ENCODE measurements at regions not wholly inside any gene's neighbourhood (a gene's known extent, or its start where the extent isn't known, plus 50 kb on each side); places are given as distances from the start of the nearest gene placed in this dataset.

DNA sequence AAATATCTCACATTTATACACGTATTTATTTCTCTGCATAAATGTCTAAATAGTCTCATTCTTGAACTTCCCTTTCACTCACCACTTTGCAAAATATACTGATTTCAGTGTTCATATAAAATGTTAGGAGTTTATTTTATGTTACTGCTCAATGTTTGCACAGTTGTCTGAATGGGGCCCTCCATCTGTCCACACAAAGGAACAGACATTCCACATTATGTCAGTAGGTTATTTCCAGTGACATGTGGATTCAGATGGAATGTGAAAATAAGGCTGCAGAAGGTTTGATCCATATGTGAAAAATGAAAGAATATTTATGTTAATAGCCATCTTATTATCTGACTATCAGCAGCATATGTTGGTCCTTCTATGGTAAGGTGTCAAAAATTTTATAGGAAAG is 994.4 kb upstream of the SEL1L start:
- 80% methylated on average over 1 of the region's 1 CpG for WGBS (ENCODE audit: insufficient coverage)
- Mint-ChIP-seq H3K36me3 (peaks cover 5% of the 10 kb centered on the region), H3K4me3 (no peak overlapping the region), H3K4me1 (no peaks in the 10 kb centered on the region), H3K27me3 (ENCODE audit: low read depth in 2 of 2) (no peaks in the 10 kb centered on the region), H3K9me3 (peaks cover 16 to 26% of the 10 kb centered on the region in 2 donors), H3K27ac (no peak overlapping the region)
- Histone ChIP-seq H3K9me3 (ENCODE audit: control insufficient read depth, insufficient read depth, low read length) (no peaks in the 10 kb centered on the region), H3K4me3 (ENCODE audit: low read length) (no peak overlapping the region), H3K4me1 (ENCODE audit: control insufficient read depth, insufficient read depth, low read length) (no peaks in the 10 kb centered on the region), H3K27me3 (ENCODE audit: control insufficient read depth, insufficient read depth, low read length) (no peaks in the 10 kb centered on the region), H3K27ac (ENCODE audit: low read length) (no peak overlapping the region), H3K36me3 (ENCODE audit: control insufficient read depth, insufficient read depth, low read length) (no peaks in the 10 kb centered on the region)
- no peak for DNase-seq
- intact Hi-C loops (cut with micrococcal nuclease): no loop called here
- TF ChIP-seq, protein P1, sequence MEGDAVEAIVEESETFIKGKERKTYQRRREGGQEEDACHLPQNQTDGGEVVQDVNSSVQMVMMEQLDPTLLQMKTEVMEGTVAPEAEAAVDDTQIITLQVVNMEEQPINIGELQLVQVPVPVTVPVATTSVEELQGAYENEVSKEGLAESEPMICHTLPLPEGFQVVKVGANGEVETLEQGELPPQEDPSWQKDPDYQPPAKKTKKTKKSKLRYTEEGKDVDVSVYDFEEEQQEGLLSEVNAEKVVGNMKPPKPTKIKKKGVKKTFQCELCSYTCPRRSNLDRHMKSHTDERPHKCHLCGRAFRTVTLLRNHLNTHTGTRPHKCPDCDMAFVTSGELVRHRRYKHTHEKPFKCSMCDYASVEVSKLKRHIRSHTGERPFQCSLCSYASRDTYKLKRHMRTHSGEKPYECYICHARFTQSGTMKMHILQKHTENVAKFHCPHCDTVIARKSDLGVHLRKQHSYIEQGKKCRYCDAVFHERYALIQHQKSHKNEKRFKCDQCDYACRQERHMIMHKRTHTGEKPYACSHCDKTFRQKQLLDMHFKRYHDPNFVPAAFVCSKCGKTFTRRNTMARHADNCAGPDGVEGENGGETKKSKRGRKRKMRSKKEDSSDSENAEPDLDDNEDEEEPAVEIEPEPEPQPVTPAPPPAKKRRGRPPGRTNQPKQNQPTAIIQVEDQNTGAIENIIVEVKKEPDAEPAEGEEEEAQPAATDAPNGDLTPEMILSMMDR (IDR thresholded peaks at IDR 0.05): no peak
- no peak for ATAC-seq

DNA sequence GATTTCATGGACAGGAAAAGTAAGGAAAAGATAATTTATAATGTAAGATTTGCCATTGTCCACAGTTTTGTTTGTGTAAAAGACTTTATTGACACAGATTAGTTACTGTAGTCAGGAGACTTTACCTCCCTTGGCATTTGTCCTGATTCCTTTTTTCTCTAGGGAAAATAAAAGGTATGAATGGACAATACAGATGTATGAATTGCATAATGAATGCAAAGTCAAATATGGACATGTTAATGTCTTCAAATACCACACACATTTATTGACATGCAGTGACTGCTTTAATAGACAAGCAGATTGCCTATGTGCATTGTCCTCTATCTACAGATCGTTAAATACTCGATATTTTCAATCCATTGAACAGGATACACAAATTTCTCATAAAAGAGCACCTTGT is 999.7 kb upstream of the SEL1L start:
- no peak overlapping the region for H3K27ac ChIP-seq (ENCODE audit: low read length)
- Mint-ChIP-seq H3K4me1 (no peaks in the 10 kb centered on the region), H3K27ac (no peak overlapping the region), H3K36me3 (no peaks in the 10 kb centered on the region), H3K27me3 (ENCODE audit: low read depth in 2 of 2) (no peaks in the 10 kb centered on the region), H3K9me3 (peaks cover 8 to 23% of the 10 kb centered on the region in 2 donors), H3K4me3 (no peak overlapping the region)
- H3K36me3 ChIP-seq (ENCODE audit: control insufficient read depth, insufficient read depth, low read length): no peaks in the 10 kb centered on the region
- H3K4me3 ChIP-seq (ENCODE audit: low read length): no peak overlapping the region
- TF ChIP-seq, protein P1 (IDR thresholded peaks at IDR 0.05): no peak
- no peak for ATAC-seq
- intact Hi-C loops (cut with micrococcal nuclease): no loop called here
- H3K4me1 ChIP-seq (ENCODE audit: control insufficient read depth, insufficient read depth, low read length): no peaks in the 10 kb centered on the region
- H3K27me3 ChIP-seq (ENCODE audit: control insufficient read depth, insufficient read depth, low read length): no peaks in the 10 kb centered on the region
- 39% methylated on average over 2 of the region's 2 CpGs for WGBS (ENCODE audit: insufficient coverage)
- H3K9me3 ChIP-seq (ENCODE audit: control insufficient read depth, insufficient read depth, low read length): no peaks in the 10 kb centered on the region
- DNase-seq: no peak

DNA sequence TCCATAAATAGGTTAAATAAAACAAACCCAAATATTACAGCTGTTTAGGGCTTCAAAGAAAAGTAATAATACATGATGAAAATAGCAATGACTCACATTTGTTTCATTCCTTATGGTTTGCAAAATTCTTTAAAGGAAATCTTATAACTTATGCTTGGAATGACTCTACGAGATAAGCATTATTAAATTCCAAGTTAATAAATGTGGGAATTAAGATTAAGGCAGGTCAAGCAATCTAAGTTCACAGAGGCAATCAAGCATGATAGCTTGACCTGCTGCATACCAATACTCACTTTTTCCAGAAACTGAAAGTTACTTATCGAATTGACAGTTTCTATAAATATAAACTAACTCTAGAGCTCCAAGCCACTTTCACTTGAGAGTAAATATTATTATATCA is 1002.9 kb upstream of the SEL1L start:
- H3K27ac Mint-ChIP-seq: no peak overlapping the region

DNA sequence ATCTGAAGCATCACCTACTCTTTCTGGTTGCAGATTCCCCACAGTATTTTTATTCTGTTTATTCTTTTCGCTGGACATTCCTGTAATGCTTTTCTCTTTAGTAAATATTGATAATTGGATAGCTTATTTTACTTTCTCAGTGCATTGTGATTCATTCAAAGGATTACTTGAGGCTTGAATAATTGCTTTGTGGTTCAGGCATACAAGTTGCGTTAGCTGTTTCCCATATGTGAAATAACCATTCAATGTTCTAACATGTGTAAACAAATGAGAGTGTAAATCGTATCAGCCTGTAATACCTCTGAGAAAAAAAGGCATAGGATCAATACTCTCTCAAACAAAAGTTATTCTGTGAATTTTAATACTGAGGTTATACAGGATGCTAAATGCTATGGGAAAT is 1004.2 kb upstream of the SEL1L start:
- no peak for DNase-seq
- H3K27me3 Mint-ChIP-seq (ENCODE audit: low read depth in 2 of 2): no peaks in the 10 kb centered on the region
- intact Hi-C loops (cut with micrococcal nuclease): no loop called here
- WGBS (ENCODE audit: insufficient coverage): no CpG with 5 or more reads among the region's 3 CpGs
- Histone ChIP-seq H3K27me3 (ENCODE audit: control insufficient read depth, insufficient read depth, low read length) (no peaks in the 10 kb centered on the region), H3K4me1 (ENCODE audit: control insufficient read depth, insufficient read depth, low read length) (no peaks in the 10 kb centered on the region), H3K27ac (ENCODE audit: low read length) (no peak overlapping the region), H3K36me3 (ENCODE audit: control insufficient read depth, insufficient read depth, low read length) (no peaks in the 10 kb centered on the region), H3K9me3 (ENCODE audit: control insufficient read depth, insufficient read depth, low read length) (no peaks in the 10 kb centered on the region), H3K4me3 (ENCODE audit: low read length) (no peak overlapping the region)
- no peaks in the 10 kb centered on the region for H3K36me3 Mint-ChIP-seq
- H3K27ac Mint-ChIP-seq: no peak overlapping the region
- TF ChIP-seq, protein P1 (IDR thresholded peaks at IDR 0.05): no peak
- H3K4me1 Mint-ChIP-seq: no peaks in the 10 kb centered on the region
- ATAC-seq: no peak
- H3K9me3 Mint-ChIP-seq: peaks cover 5 to 17% of the 10 kb centered on the region in 2 donors
- H3K4me3 Mint-ChIP-seq: no peak overlapping the region

More for the DNA sequence above, 1002.9 kb upstream of the SEL1L start:
- Histone ChIP-seq H3K27ac (ENCODE audit: low read length) (no peak overlapping the region), H3K27me3 (ENCODE audit: control insufficient read depth, insufficient read depth, low read length) (no peaks in the 10 kb centered on the region), H3K36me3 (ENCODE audit: control insufficient read depth, insufficient read depth, low read length) (no peaks in the 10 kb centered on the region), H3K4me1 (ENCODE audit: control insufficient read depth, insufficient read depth, low read length) (no peaks in the 10 kb centered on the region), H3K4me3 (ENCODE audit: low read length) (no peak overlapping the region), H3K9me3 (ENCODE audit: control insufficient read depth, insufficient read depth, low read length) (no peaks in the 10 kb centered on the region)
- DNase-seq (no peak), ATAC-seq (no peak)
- WGBS (ENCODE audit: insufficient coverage): 80% methylated on average over 1 of the region's 2 CpGs
- intact Hi-C loops (cut with micrococcal nuclease): no loop called here
- Mint-ChIP-seq H3K36me3 (no peaks in the 10 kb centered on the region), H3K27me3 (ENCODE audit: low read depth in 2 of 2) (no peaks in the 10 kb centered on the region), H3K4me1 (no peaks in the 10 kb centered on the region), H3K4me3 (no peak overlapping the region), H3K9me3 (peaks cover 8 to 17% of the 10 kb centered on the region in 2 donors)
- TF ChIP-seq, protein P1 (IDR thresholded peaks at IDR 0.05): no peak

All from natural killer cell (primary cell).